ENCODE measurements at regions not wholly inside any gene's neighbourhood (a gene's known extent, or its start where the extent isn't known, plus 50 kb on each side); places are given as distances from the start of the nearest gene placed in this dataset.

DNA sequence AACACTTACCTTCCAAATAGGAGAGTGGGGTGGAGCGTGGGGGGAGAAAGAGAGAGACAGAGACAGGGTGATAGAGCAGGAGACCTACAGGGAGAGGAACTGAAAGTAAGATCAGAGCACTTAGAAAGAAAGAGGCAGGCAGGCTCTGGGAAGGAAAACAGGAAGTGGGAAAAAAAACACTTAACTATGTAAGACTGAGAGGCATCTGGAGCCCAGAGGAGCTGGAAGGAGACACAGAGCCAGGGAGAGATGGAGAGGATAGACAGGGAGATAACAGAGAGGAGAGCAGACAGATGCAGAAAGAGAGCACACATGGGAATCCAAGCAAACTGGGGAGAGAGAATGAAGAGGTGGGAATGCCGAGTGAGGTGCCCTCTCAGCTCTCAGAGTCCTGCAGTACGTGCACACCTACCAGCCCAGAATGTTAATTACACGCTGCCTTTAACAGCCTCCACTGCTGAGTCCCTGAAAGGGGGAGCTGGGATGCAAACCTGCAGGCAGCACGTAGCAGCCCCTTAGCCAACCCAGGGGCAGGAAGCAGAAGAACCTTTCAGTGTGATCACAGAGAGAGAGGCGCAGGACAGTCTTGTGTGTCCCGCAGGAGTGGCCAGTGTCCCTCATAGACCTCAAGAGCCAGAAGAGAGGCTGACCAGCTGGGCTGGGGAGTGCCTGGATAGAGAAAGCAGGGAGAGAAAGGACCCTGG lies 132.7 kb upstream of the LRFN2 start:
- Histone ChIP-seq H3K36me3 (ENCODE audit: control insufficient read depth, insufficient read depth, low read length) (no peaks in the 10 kb centered on the region), H3K27me3 (ENCODE audit: control insufficient read depth, insufficient read depth, low read length) (no peaks in the 10 kb centered on the region), H3K9ac (ENCODE audit: low read length) (peak overlapping the region; percentile 34), H3K4me3 (ENCODE audit: low read depth, low read length) (0 out of 2 replicates have a peak overlapping the region, but pooled peaks have one; percentile 15), H3K27ac (ENCODE audit: low read depth, low read length) (no peak overlapping the region), H3K9me3 (ENCODE audit: control insufficient read depth, insufficient read depth, low read depth, low read length) (no peaks in the 10 kb centered on the region), H3K4me1 (ENCODE audit: control insufficient read depth, insufficient read depth, low read length) (peaks cover 40% of the 10 kb centered on the region)

DNA sequence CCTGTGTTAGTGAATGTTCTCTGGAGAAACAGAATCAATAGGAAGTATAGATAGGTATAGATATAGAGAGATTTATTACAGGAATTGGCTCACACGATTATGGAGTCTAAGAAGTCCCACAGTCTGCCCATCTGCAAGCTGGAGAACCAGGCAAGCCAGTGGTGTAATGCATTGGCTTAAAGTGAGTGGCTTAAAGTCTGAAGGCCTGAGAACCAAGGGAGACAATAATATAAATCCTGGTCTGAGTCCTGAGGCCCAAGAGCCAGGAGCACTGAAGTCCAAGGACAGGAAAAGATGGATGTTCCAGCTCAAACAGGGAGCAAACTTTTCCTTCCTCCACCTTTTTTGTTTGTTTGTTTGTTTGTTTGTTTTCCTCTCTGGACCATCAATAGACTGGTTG lies 131.2 kb upstream of the LRFN2 start:
- H3K4me3 ChIP-seq (ENCODE audit: low read depth, low read length) = no peak overlapping the region
- H3K36me3 ChIP-seq (ENCODE audit: control insufficient read depth, insufficient read depth, low read length) = no peaks in the 10 kb centered on the region
- H3K27ac ChIP-seq (ENCODE audit: low read depth, low read length) = no peak overlapping the region
- H3K9ac ChIP-seq (ENCODE audit: low read length) = no peak overlapping the region
- H3K4me1 ChIP-seq (ENCODE audit: control insufficient read depth, insufficient read depth, low read length) = peaks cover 40% of the 10 kb centered on the region
- no peaks in the 10 kb centered on the region for H3K9me3 ChIP-seq (ENCODE audit: control insufficient read depth, insufficient read depth, low read depth, low read length)
- no peaks in the 10 kb centered on the region for H3K27me3 ChIP-seq (ENCODE audit: control insufficient read depth, insufficient read depth, low read length)

- Histone ChIP-seq H3K9me3 (ENCODE audit: control insufficient read depth, insufficient read depth, low read depth, low read length) (no peaks in the 10 kb centered on the region), H3K4me3 (ENCODE audit: low read depth, low read length) (no peak overlapping the region), H3K27ac (ENCODE audit: low read depth, low read length) (no peak overlapping the region), H3K9ac (ENCODE audit: low read length) (no peak overlapping the region), H3K36me3 (ENCODE audit: control insufficient read depth, insufficient read depth, low read length) (no peaks in the 10 kb centered on the region), H3K4me1 (ENCODE audit: control insufficient read depth, insufficient read depth, low read length) (peaks cover 42% of the 10 kb centered on the region), H3K27me3 (ENCODE audit: control insufficient read depth, insufficient read depth, low read length) (no peaks in the 10 kb centered on the region)
Measured at GRCh38 chr6:40717411-40718057, 130.4 kb upstream of the LRFN2 start.

GRCh38 chr6:40715570-40716403 lies 128.6 kb upstream of the LRFN2 start:
- no peak overlapping the region for H3K9ac ChIP-seq (ENCODE audit: low read length)
- no peak overlapping the region for H3K27ac ChIP-seq (ENCODE audit: low read depth, low read length)
- peaks cover 24% of the 10 kb centered on the region for H3K4me1 ChIP-seq (ENCODE audit: control insufficient read depth, insufficient read depth, low read length)
- H3K36me3 ChIP-seq (ENCODE audit: control insufficient read depth, insufficient read depth, low read length) = no peaks in the 10 kb centered on the region
- H3K27me3 ChIP-seq (ENCODE audit: control insufficient read depth, insufficient read depth, low read length) = no peaks in the 10 kb centered on the region
- H3K9me3 ChIP-seq (ENCODE audit: control insufficient read depth, insufficient read depth, low read depth, low read length) = no peaks in the 10 kb centered on the region
- no peak overlapping the region for H3K4me3 ChIP-seq (ENCODE audit: low read depth, low read length)

GRCh38 chr6:40714576-40715564 lies 127.7 kb upstream of the LRFN2 start:
- Histone ChIP-seq H3K9me3 (ENCODE audit: control insufficient read depth, insufficient read depth, low read depth, low read length) (no peaks in the 10 kb centered on the region), H3K9ac (ENCODE audit: low read length) (no peak overlapping the region), H3K4me3 (ENCODE audit: low read depth, low read length) (no peak overlapping the region), H3K27ac (ENCODE audit: low read depth, low read length) (no peak overlapping the region), H3K4me1 (ENCODE audit: control insufficient read depth, insufficient read depth, low read length) (peaks cover 16% of the 10 kb centered on the region), H3K36me3 (ENCODE audit: control insufficient read depth, insufficient read depth, low read length) (no peaks in the 10 kb centered on the region), H3K27me3 (ENCODE audit: control insufficient read depth, insufficient read depth, low read length) (no peaks in the 10 kb centered on the region)

DNA sequence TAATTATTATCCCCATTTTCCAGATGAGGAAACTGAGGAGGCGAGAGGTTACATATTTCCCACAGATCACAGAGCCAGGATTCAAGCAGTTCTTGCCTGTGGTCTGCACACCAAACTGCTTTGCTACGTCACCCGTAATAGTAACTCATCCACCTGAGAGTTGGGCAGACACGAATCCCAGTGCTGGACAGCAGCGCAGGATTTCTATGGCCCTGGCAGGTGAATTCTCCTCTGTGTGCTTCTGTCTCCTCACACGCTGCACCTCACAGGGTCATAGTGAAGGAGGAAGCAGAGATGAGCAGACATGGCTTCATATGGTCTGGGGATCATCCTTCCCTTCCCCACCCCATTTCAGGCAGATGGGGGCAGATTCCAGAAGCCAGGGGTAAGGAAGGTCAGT lies 127.0 kb upstream of the LRFN2 start:
- no peak overlapping the region for H3K4me3 ChIP-seq (ENCODE audit: low read depth, low read length)
- H3K36me3 ChIP-seq (ENCODE audit: control insufficient read depth, insufficient read depth, low read length) = no peaks in the 10 kb centered on the region
- peaks cover 8% of the 10 kb centered on the region; the same call in 1 of the 2 replicates for H3K4me1 ChIP-seq (ENCODE audit: control insufficient read depth, insufficient read depth, low read length)
- H3K9ac ChIP-seq (ENCODE audit: low read length) = no peak overlapping the region
- no peak overlapping the region for H3K27ac ChIP-seq (ENCODE audit: low read depth, low read length)
- no peaks in the 10 kb centered on the region for H3K27me3 ChIP-seq (ENCODE audit: control insufficient read depth, insufficient read depth, low read length)
- H3K9me3 ChIP-seq (ENCODE audit: control insufficient read depth, insufficient read depth, low read depth, low read length) = peaks cover 3% of the 10 kb centered on the region; the same call in 1 of the 2 replicates

DNA sequence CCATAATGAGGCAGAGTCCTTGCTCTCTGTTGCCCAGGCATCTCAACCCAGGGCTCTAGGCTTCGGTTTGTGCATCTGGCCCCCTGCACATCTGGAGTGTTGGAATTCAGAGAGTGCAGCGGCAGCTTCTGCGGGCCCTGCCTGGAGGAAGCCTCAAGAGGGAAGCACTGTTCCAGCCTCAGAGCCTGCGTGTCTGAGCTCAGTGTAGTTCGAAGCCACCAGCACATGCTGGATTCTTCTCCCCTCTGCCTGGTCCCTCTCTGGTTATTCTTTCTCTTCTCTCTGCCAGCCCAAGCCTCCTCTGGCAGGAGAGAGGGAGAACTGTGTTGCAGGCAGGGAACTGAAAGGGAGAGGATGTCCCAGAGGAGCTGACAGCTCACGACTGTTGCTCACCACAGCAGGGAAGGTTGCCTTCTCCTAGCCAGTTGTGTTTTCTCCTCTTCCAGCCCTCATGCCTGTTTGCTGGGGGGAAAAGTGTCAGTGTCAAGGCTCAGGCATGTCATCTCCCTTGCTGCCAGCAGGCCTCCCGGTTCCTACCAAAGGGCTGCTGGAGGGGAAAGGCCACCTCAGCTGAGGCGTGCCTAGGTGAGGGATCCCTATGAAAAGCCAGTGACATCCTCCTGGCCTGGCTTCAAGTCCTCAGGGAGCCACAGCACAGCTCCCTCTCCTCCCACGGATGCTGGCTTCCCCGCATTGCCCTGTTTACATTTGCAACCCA lies 126.0 kb upstream of the LRFN2 start:
- H3K4me1 ChIP-seq (ENCODE audit: control insufficient read depth, insufficient read depth, low read length) = peaks cover 7% of the 10 kb centered on the region; the same call in 1 of the 2 replicates
- no peaks in the 10 kb centered on the region for H3K36me3 ChIP-seq (ENCODE audit: control insufficient read depth, insufficient read depth, low read length)
- no peak overlapping the region for H3K27ac ChIP-seq (ENCODE audit: low read depth, low read length)
- H3K9me3 ChIP-seq (ENCODE audit: control insufficient read depth, insufficient read depth, low read depth, low read length) = peaks cover 3% of the 10 kb centered on the region; the same call in 1 of the 2 replicates
- no peak overlapping the region for H3K9ac ChIP-seq (ENCODE audit: low read length)
- no peaks in the 10 kb centered on the region for H3K27me3 ChIP-seq (ENCODE audit: control insufficient read depth, insufficient read depth, low read length)
- no peak overlapping the region for H3K4me3 ChIP-seq (ENCODE audit: low read depth, low read length)

DNA sequence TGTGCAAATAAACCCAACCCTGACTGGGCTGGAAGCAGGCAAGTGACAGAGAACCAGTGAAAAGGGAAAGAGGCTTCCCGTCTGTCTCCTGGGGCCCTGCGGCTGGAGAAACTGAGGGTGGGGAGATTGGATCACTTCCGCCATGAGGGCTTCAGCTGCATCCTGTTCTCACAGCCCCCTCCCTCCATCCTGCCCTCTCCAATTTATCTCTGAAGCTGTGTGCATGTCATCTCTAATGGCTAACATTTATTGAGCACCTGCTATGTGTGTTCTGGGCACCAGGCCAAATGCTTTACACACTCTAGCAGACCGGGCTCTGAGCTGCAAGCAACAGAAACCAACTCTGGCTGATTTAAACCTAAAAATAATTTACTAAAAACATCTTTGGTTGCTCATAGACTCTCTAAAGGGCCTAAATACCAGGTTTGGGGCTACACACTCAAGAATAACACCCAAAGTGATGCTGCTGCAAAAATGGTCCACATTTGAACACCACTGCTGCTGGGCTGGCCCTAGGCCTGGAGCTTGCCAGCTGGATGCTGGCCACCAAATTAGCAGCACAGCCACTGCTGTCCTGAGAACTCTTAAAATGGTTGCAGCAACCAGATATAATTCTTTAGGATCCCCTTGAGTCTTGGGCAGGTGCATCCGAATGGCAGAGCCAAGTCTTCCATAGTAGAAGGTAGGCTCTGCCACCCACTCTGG lies 123.6 kb upstream of the LRFN2 start:
- Histone ChIP-seq H3K36me3 (ENCODE audit: control insufficient read depth, insufficient read depth, low read length) (no peaks in the 10 kb centered on the region), H3K9ac (ENCODE audit: low read length) (no peak overlapping the region), H3K27ac (ENCODE audit: low read depth, low read length) (no peak overlapping the region), H3K9me3 (ENCODE audit: control insufficient read depth, insufficient read depth, low read depth, low read length) (peaks cover 3% of the 10 kb centered on the region; the same call in 1 of the 2 replicates), H3K4me3 (ENCODE audit: low read depth, low read length) (no peak overlapping the region), H3K4me1 (ENCODE audit: control insufficient read depth, insufficient read depth, low read length) (peaks cover 10% of the 10 kb centered on the region), H3K27me3 (ENCODE audit: control insufficient read depth, insufficient read depth, low read length) (no peaks in the 10 kb centered on the region)

GRCh38 chr6:40708049-40708448 lies 120.9 kb upstream of the LRFN2 start:
- Histone ChIP-seq H3K27ac (ENCODE audit: low read depth, low read length) (no peak overlapping the region), H3K4me1 (ENCODE audit: control insufficient read depth, insufficient read depth, low read length) (peaks cover 11% of the 10 kb centered on the region), H3K27me3 (ENCODE audit: control insufficient read depth, insufficient read depth, low read length) (no peaks in the 10 kb centered on the region), H3K9ac (ENCODE audit: low read length) (no peak overlapping the region), H3K36me3 (ENCODE audit: control insufficient read depth, insufficient read depth, low read length) (no peaks in the 10 kb centered on the region), H3K9me3 (ENCODE audit: control insufficient read depth, insufficient read depth, low read depth, low read length) (peaks cover 3% of the 10 kb centered on the region; the same call in 1 of the 2 replicates), H3K4me3 (ENCODE audit: low read depth, low read length) (no peak overlapping the region)

Measured in HUES6 (cell line).